Gastroesophageal sphincter (tissue), 3 donors: ENCODE measurements at regions not wholly inside any gene's neighbourhood (a gene's known extent, or its start where the extent isn't known, plus 50 kb on each side); places are given as distances from the start of the nearest gene placed in this dataset.

Source experiments
- CTCF ChIP-seq, 4 experiments: fragments of 200-600 bp in 2 of 4; fragments of 450-650 bp in 2 of 4; sonication (generic) in 1 of 4; IDR thresholded peaks; one replicate each; pipeline ENCODE4 v1.5.1; 2017 to 2019; ENCODE audit warnings: antibody characterized with exemption in 4 of 4, mild to moderate bottlenecking in 2 of 4, moderate library complexity in 2 of 4
- POLR2A ChIP-seq, 2 donors: fragments of 450-650 bp; IDR thresholded peaks; one replicate each; pipeline ENCODE4 v1.6.1; 2017; ENCODE audit warnings: antibody characterized with exemption in 2 of 2, mild to moderate bottlenecking in 2 of 2, moderate library complexity in 1 of 2

- TF ChIP-seq POLR2A (IDR thresholded peaks at IDR 0.05) (no peak), CTCF (IDR thresholded peaks at IDR 0.05) (no peak)
These were observed 181.3 kb downstream of the BAMBI start for GRCh38 chr10:28858646-28859045.
